ENCODE measurements at regions not wholly inside any gene's neighbourhood (a gene's known extent, or its start where the extent isn't known, plus 50 kb on each side); places are given as distances from the start of the nearest gene placed in this dataset.
"Not testable (repeated sequence)": the region's sequence is repeated elsewhere in the genome, so short reads cannot be mapped to it uniquely, and the experiment has no call there.

DNA sequence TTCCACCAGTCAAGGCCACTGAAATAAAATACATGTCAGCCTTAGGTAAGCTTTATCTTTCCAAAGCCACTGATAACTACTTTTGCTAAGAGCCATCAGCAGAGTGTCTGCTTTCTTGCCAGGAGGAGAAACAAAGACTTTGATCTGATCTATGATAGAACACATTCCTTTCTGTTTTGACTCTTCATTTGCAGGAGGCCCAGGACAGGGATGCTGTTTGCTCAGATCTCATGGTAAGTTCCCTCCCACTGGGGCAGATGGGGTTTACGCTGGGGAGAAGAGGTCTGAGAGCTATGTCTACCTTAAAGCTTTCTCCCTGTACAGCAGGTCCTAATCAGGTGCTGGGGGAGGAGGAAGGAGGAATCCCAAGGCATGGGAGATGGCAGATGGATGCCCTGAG, 497.6 kb downstream of the NTRK2 start:
- Histone ChIP-seq H3K4me1 (peaks cover 3% of the 10 kb centered on the region), H3K9me3 (replicated peaks) (peaks cover 24% of the 10 kb centered on the region), H3K27ac (replicated peaks) (no peak overlapping the region), H3K4me3 (no peak overlapping the region), H3K36me3 (no peaks in the 10 kb centered on the region), H3K27me3 (ENCODE audit: low read depth) (no peaks in the 10 kb centered on the region)
- DNase-seq: no peak
- TF ChIP-seq, protein P1, sequence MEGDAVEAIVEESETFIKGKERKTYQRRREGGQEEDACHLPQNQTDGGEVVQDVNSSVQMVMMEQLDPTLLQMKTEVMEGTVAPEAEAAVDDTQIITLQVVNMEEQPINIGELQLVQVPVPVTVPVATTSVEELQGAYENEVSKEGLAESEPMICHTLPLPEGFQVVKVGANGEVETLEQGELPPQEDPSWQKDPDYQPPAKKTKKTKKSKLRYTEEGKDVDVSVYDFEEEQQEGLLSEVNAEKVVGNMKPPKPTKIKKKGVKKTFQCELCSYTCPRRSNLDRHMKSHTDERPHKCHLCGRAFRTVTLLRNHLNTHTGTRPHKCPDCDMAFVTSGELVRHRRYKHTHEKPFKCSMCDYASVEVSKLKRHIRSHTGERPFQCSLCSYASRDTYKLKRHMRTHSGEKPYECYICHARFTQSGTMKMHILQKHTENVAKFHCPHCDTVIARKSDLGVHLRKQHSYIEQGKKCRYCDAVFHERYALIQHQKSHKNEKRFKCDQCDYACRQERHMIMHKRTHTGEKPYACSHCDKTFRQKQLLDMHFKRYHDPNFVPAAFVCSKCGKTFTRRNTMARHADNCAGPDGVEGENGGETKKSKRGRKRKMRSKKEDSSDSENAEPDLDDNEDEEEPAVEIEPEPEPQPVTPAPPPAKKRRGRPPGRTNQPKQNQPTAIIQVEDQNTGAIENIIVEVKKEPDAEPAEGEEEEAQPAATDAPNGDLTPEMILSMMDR (IDR thresholded peaks at IDR 0.05; ENCODE audit: borderline replicate concordance): no peak
- intact Hi-C loops (cut with micrococcal nuclease): no loop called here

DNA sequence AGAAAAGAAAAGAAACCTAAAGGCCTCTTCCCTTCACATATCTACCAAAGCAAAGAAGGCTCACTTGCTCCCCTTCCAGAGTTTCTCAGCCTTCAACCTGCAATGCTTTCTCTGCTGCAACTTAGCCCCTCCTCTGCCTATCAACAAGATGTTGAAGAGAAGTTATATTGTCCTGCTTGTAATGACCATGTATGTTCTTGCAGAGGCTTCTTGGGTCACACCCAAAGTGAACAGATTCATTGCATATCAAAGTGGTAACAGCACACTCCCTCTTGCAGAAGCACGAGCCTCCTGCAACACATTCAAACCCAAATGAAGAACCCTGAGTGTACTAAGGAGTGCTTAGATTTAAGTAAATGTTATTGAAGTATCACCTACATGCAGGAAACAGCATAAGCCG, 494.3 kb downstream of the NTRK2 start:
- Histone ChIP-seq H3K4me3 (no peak overlapping the region), H3K27ac (replicated peaks) (no peak overlapping the region), H3K36me3 (no peaks in the 10 kb centered on the region), H3K9me3 (replicated peaks) (peaks cover 19% of the 10 kb centered on the region), H3K4me1 (no peaks in the 10 kb centered on the region), H3K27me3 (ENCODE audit: low read depth) (no peaks in the 10 kb centered on the region)
- TF ChIP-seq, protein P1 (IDR thresholded peaks at IDR 0.05; ENCODE audit: borderline replicate concordance): no peak
- no peak for DNase-seq
- intact Hi-C loops (cut with micrococcal nuclease): no loop called here

DNA sequence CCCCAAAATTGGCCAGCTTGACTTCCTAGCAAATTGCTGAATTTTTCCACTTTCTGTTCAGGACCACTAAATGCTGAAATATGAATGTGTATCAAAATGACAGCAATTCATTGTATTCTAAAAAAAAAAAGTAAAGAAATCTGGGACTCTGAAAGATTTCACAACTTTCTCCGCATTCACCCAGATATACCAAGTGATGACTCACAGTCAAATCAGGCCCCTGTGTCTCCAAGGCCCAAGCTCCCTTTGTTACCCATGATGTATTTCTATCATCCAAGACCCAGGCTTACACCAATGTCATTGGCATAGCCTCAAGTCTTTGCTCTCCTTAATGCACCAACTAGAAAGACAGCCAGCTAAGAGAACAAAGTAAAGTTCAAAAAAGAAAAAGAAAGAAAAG, 493.9 kb downstream of the NTRK2 start:
- Histone ChIP-seq H3K4me3 (no peak overlapping the region), H3K27me3 (ENCODE audit: low read depth) (no peaks in the 10 kb centered on the region), H3K9me3 (replicated peaks) (peaks cover 19% of the 10 kb centered on the region), H3K27ac (replicated peaks) (no peak overlapping the region), H3K36me3 (no peaks in the 10 kb centered on the region), H3K4me1 (no peaks in the 10 kb centered on the region)
- TF ChIP-seq, protein P1 (IDR thresholded peaks at IDR 0.05; ENCODE audit: borderline replicate concordance): no peak
- intact Hi-C loops (cut with micrococcal nuclease): no loop called here
- DNase-seq: no peak

DNA sequence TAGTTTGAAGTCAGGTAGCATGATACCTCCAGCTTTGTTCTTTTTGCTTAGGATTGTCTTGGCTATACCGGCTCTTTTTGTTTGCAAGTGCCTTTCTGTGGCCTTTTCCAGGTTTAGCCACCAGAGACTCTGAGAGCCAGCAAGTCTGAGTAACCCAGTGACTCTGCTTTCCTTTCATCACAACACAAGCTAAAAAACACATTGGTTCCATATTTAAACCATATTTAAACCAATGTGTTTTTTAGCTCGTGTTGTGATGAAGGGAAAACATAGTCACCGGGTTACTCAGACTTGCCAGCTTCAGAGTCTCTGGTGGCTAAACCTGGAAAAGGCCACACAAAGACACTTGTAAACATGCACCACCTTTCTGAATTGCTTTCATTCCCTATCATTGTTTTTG, 493.3 kb downstream of the NTRK2 start:
- intact Hi-C loops (cut with micrococcal nuclease): no loop called here
- TF ChIP-seq, protein P1 (IDR thresholded peaks at IDR 0.05; ENCODE audit: borderline replicate concordance): no peak
- no peak for DNase-seq
- Histone ChIP-seq H3K27ac (replicated peaks) (no peak overlapping the region), H3K36me3 (no peaks in the 10 kb centered on the region), H3K27me3 (ENCODE audit: low read depth) (no peaks in the 10 kb centered on the region), H3K4me1 (no peaks in the 10 kb centered on the region), H3K9me3 (replicated peaks) (peaks cover 19% of the 10 kb centered on the region), H3K4me3 (no peak overlapping the region)

DNA sequence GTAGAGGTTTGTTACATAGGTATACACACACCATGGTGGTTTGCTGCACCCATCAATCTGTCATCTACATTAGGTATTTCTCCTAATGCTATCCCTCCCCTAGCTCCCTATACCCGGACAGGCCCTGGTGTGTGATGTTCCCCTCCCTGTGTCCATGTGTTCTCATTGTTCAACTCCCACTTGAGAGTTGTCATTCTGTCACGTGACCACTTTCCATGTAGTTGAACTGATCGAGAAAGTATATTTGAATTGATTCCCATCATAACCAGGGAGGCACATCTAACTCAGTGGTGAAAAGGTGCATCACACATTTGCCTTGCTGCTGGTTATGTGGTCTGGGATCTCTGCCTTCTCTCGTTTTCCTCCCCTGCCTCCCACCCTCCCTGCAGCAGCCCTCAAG, 491.4 kb downstream of the NTRK2 start:
- H3K36me3 ChIP-seq; intact Hi-C loops (cut with micrococcal nuclease); DNase-seq; H3K27ac ChIP-seq (replicated peaks); H3K4me3 ChIP-seq; H3K4me1 ChIP-seq; H3K27me3 ChIP-seq (ENCODE audit: low read depth): not testable (repeated sequence)
- peaks cover 19% of the 10 kb centered on the region for H3K9me3 ChIP-seq (replicated peaks)

DNA sequence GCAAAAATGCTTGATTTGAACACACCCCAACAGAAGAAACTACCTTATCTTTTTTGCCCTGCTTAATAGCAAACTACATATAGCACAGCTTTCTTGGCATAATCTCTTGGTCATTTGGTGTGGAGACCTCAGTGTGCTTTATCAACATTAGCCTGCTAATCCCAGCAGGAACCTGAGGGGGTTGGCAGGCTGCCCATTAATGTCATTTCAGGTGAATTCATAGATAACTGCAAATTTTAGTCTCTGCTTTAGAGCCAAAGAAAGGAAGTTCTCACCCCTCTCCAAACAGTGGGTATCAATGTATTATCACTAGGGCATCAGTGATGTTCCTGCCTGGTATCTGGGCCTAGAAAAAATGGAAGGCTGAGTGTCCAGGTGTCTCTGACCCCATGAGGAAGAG, 489.0 kb downstream of the NTRK2 start:
- intact Hi-C loops (cut with micrococcal nuclease): no loop called here

More for the DNA sequence above, 489.0 kb downstream of the NTRK2 start:
- H3K27me3 ChIP-seq (ENCODE audit: low read depth): no peaks in the 10 kb centered on the region
- TF ChIP-seq, protein P1 (IDR thresholded peaks at IDR 0.05; ENCODE audit: borderline replicate concordance): no peak
- H3K36me3 ChIP-seq: no peaks in the 10 kb centered on the region
- no peak for DNase-seq
- peaks cover 17% of the 10 kb centered on the region for H3K9me3 ChIP-seq (replicated peaks)
- no peak overlapping the region for H3K4me3 ChIP-seq
- H3K4me1 ChIP-seq: no peaks in the 10 kb centered on the region
- H3K27ac ChIP-seq (replicated peaks): no peak overlapping the region

Data from left ventricle myocardium inferior (tissue), 1 donor.